ENCODE measurements at regions not wholly inside any gene's neighbourhood (a gene's known extent, or its start where the extent isn't known, plus 50 kb on each side); places are given as distances from the start of the nearest gene placed in this dataset.
A peak's percentile ranks its signal among the peaks of the same experiment; 100 is the strongest.

DNA sequence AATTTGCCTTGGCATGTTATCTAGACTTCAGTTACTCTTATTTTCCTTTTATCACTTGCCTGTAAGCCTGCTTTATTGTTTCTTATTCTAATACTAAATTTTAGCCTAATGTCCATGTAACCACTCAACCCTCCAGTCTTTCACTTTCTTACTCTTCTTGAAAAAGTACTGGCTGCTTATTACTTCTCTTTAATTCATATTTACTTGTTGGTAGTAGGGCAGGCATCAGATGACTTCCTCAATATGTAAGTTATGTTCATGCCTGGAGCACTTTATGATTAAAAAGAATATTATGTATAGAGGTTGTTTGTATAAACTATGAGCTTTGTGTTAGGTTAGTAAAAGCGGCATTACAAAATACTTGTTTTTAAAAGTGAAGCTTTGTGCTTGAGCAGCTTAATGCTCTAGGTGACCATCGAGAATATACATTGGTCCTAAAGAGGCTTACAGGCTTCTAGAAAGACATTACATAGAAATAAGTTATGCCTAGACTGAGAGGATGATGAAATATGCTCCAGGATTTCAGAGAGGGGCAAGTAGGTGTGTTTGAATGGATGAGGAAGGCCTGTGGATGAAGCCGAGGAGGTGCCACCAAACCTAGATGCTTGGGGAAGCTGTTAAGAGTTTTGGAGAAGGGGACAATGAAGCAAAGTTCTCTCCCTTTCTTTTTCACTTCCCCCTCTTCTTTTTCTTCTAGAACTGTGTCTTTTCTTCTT lies 207.1 kb upstream of the HDAC9 start:
- H3K9me3 ChIP-seq (ENCODE audit: low read depth, low read length), result no peaks in the 10 kb centered on the region
- H3K4me3 ChIP-seq (ENCODE audit: low read length), result no peak overlapping the region
- peaks cover 41% of the 10 kb centered on the region for H3K4me1 ChIP-seq (ENCODE audit: insufficient read depth, low read length)
- no peaks in the 10 kb centered on the region for H3K27me3 ChIP-seq (ENCODE audit: insufficient read depth, low read length)

DNA sequence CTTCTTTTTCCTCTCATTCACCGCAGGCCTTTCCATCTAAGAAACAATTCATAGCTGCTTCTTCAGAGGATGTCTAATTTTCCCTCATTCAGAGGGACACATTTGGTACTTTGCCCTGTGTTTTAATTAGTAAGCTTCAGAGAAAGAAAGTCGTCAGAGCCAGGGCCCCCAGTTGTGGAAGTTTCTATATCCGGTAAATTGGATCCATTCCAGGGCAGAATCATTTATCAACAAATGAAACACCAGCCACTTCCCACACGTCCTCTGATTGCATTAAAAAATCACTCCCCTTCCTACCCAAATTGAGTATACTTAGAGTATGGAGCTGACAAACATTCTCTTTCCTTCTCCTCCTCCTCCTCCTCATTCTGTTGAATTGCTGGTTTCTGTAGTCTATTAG lies 205.8 kb upstream of the HDAC9 start:
- Histone ChIP-seq H3K4me1 (ENCODE audit: insufficient read depth, low read length) (peaks cover 53% of the 10 kb centered on the region), H3K27me3 (ENCODE audit: insufficient read depth, low read length) (no peaks in the 10 kb centered on the region), H3K4me3 (ENCODE audit: low read length) (no peak overlapping the region), H3K9me3 (ENCODE audit: low read depth, low read length) (no peaks in the 10 kb centered on the region)

DNA sequence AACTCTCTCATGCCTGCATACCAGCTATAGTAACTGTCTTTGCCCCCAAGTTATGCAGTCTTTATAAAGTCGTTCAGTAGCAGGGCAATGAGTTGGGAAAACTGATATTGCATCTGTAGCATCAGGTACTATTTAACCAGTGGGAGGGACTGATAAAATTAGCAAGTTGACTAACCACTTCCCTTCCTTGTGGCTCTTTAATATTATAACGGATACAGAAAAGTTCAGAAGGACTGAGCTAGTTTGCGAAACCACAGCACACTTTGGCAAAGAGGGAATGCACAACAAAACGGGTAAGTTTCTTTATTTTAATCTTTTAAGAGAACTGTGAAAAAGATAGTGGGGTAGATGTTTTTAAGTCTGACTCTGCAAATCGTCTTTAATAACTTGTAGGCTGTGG lies 205.3 kb upstream of the HDAC9 start:
- peak overlapping the region; percentile 37 for H3K4me3 ChIP-seq (ENCODE audit: low read length)
- peaks cover 57% of the 10 kb centered on the region for H3K4me1 ChIP-seq (ENCODE audit: insufficient read depth, low read length)

DNA sequence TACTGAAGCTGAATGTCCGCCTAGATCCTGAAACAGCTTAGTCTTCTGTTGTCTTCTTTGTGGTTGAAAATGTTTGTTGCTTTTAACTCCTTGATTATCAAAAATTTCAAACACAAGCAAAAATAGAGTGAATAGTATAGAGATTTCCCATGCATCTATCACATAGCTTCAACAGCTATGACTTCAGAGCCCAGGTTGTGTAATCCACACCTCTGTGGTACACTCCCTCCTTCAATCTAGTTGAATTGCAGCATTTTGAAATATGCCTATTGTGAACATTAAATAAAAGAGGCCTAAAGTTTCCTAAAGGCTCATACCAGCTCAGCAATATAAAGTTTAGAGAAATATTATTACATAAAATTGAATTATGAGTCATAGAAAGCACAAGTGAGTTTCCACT lies 204.7 kb upstream of the HDAC9 start:
- peak overlapping the region; percentile 37 for H3K4me3 ChIP-seq (ENCODE audit: low read length)
- peaks cover 62% of the 10 kb centered on the region for H3K4me1 ChIP-seq (ENCODE audit: insufficient read depth, low read length)

More for the DNA sequence above, 205.3 kb upstream of the HDAC9 start:
- Histone ChIP-seq H3K9me3 (ENCODE audit: low read depth, low read length) (no peaks in the 10 kb centered on the region), H3K27me3 (ENCODE audit: insufficient read depth, low read length) (no peaks in the 10 kb centered on the region)

DNA sequence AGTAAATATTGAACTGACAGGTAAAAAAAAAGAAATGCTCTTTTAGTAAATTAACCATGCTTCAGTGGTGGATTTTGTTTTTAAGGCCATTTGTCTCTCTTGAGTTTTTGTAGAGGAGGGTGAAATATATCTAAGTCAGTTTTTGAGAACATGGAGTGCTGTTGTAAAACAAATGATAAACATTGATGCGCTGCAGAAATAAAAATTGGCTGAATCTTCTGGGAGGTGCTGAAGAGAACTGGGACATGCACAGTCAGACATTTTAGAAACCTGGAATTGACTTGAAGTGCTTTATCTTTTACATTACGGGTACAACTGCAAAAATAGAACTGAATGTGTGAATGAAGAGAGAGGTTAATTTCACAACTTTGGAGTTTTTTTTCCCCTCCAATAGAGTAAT lies 203.0 kb upstream of the HDAC9 start:
- Histone ChIP-seq H3K9me3 (ENCODE audit: low read depth, low read length) (no peaks in the 10 kb centered on the region), H3K4me1 (ENCODE audit: insufficient read depth, low read length) (peaks cover 69% of the 10 kb centered on the region), H3K27me3 (ENCODE audit: insufficient read depth, low read length) (no peaks in the 10 kb centered on the region), H3K4me3 (ENCODE audit: low read length) (peak overlapping the region; percentile 20)

More for the DNA sequence above, 204.7 kb upstream of the HDAC9 start:
- Histone ChIP-seq H3K27me3 (ENCODE audit: insufficient read depth, low read length) (no peaks in the 10 kb centered on the region), H3K9me3 (ENCODE audit: low read depth, low read length) (no peaks in the 10 kb centered on the region)

DNA sequence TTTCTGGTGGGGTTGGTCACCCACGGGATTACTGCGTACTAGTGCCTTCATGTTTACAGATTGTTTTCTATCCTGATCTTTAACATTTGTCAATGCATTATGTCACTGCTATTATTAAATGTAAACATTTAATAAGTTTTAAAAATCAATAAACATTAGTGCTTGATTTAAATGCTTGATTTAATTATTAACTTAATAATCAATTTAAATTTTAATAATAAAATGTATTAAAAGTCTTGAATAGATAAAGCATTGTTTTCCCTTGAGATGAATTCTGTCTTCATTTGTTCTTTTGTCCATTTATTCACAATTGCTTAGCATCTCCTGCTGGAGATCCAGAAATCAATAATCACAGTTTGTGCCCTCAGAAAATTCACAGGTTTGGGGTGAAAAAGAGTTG lies 201.8 kb upstream of the HDAC9 start:
- no peak overlapping the region for H3K4me3 ChIP-seq (ENCODE audit: low read length)
- no peaks in the 10 kb centered on the region for H3K27me3 ChIP-seq (ENCODE audit: insufficient read depth, low read length)
- H3K4me1 ChIP-seq (ENCODE audit: insufficient read depth, low read length), result peaks cover 66% of the 10 kb centered on the region
- H3K9me3 ChIP-seq (ENCODE audit: low read depth, low read length), result no peaks in the 10 kb centered on the region

DNA sequence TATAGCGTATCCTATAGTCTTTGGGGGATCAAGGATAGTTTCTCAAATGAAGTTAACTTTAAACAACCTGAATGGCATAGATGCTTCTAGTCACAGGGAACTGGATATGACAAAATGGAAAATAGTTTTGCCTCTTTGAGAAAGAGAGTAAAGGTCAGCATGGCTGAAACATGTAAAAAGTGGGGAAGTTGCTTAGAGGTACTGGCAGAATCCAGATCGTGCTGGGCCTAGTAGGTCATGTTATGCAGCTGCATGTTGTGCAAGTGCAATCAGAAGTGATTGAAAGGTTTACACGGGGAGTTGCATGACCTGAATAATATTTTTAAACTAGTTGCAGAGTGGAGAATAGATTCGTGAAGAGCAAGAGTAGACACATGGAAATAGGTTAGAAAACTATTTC lies 201.1 kb upstream of the HDAC9 start:
- H3K4me3 ChIP-seq (ENCODE audit: low read length), result no peak overlapping the region
- no peaks in the 10 kb centered on the region for H3K9me3 ChIP-seq (ENCODE audit: low read depth, low read length)
- H3K4me1 ChIP-seq (ENCODE audit: insufficient read depth, low read length), result peaks cover 60% of the 10 kb centered on the region
- no peaks in the 10 kb centered on the region for H3K27me3 ChIP-seq (ENCODE audit: insufficient read depth, low read length)

DNA sequence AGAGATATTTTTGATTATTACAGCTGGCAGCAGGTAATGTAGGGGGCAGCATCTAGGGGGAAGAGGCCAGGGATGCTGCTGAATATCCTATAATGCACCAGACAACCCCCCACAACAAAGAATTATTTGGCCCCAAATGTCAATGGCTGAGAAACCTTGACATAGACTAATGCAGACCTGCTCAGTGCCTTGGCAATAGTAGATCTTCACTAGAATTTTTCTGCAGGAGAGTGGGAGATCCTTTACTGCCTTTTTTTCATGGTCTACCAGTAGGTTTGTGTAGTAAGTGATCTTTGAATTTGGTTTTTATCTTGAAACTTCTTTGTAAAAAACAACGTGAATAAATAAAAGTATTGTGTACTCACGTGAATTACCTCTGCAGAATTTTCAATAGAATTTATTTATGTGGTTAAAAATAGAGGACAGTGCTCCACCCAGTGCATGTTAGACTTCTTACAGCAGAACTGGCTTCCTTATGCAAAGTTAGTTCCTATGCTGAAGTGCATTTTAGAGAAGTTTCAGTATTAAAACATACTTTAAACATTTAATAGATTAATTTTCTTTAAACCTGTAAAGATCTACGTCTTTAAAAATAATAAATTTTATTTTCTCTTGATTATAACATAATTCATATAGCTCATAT lies 199.6 kb upstream of the HDAC9 start:
- Histone ChIP-seq H3K4me1 (ENCODE audit: insufficient read depth, low read length) (peaks cover 51% of the 10 kb centered on the region), H3K4me3 (ENCODE audit: low read length) (no peak overlapping the region), H3K9me3 (ENCODE audit: low read depth, low read length) (no peaks in the 10 kb centered on the region), H3K27me3 (ENCODE audit: insufficient read depth, low read length) (no peaks in the 10 kb centered on the region)

DNA sequence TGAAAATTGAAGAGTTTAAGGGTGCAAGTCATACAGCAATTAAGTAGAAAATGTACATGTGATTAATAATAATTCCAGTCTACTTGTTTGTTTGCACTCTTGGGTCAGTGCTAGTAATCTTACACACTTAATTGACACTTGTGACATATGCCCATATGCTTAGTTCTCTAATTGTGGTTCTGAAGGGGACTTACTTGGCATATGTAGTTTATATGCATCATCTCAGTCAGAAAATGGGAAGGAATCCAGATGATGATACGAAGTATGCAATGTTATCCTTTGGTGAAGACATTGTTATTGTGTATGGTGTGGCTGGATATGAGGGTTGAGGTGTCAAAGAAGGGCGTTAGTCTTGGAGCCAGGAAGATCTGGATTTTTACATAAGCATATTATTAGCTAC lies 193.5 kb upstream of the HDAC9 start:
- Histone ChIP-seq H3K27me3 (ENCODE audit: insufficient read depth, low read length) (no peaks in the 10 kb centered on the region), H3K9me3 (ENCODE audit: low read depth, low read length) (no peaks in the 10 kb centered on the region), H3K4me1 (ENCODE audit: insufficient read depth, low read length) (peaks cover 7% of the 10 kb centered on the region), H3K4me3 (ENCODE audit: low read length) (no peak overlapping the region)

DNA sequence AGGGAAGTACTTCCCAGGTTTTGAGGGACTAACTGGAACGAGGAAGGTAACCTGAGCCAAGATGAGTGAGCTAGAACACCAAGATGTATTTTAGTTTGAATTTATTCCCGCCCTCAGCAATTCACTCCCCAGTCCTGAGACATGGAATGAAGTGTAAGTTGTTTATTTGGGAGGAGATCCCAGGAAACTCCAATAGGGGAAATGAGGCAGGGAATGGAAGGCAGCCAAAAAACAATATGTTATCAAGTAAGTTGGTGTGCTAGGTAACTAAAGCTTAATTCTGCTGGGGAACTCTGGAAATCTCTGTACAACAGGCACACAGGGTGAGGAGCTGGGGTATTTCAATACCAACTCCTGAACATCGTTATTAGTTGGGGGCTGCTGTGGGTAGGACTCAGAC lies 189.7 kb upstream of the HDAC9 start:
- Histone ChIP-seq H3K27me3 (ENCODE audit: insufficient read depth, low read length) (no peaks in the 10 kb centered on the region), H3K9me3 (ENCODE audit: low read depth, low read length) (no peaks in the 10 kb centered on the region), H3K4me3 (ENCODE audit: low read length) (no peak overlapping the region), H3K4me1 (ENCODE audit: insufficient read depth, low read length) (peaks cover 12% of the 10 kb centered on the region)

DNA sequence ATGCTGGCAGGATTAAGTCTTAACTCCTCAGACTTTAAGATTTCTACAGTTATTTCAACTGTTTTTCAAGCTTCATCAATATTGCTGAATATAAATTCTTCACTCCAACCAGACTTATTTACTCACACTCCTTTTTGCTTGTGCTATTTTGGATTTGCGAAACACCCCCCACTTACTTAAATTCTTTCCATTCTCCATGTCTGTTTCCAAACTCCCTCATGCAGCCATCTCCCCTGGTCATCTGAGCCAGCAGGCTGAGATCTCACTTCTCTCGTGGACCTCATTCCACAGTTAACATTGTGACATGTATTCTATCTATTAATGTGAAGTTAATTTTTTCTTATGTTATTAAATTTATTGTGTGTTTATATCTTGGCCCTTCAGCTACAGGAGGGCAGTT lies 188.9 kb upstream of the HDAC9 start:
- no peaks in the 10 kb centered on the region for H3K9me3 ChIP-seq (ENCODE audit: low read depth, low read length)
- H3K4me3 ChIP-seq (ENCODE audit: low read length), result no peak overlapping the region
- H3K27me3 ChIP-seq (ENCODE audit: insufficient read depth, low read length), result no peaks in the 10 kb centered on the region
- peaks cover 12% of the 10 kb centered on the region for H3K4me1 ChIP-seq (ENCODE audit: insufficient read depth, low read length)

DNA sequence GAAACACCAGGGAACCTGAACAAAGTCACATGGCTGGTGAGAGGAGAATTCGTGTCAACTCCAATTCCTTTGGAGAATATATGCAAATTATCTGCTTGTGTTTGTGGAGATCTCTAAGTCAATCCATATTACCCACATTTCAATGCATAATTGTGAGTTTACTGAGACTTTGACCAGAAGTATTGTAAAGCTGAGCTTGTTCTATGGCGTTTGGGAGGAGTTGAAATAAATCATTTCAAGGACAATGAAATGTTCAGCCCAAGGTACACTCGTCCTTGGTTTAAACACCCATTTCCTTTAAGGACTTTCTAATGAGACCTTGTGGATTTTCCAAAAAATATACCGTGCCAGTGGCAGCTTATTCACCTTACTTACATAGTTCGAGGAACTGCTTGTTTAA lies 186.6 kb upstream of the HDAC9 start:
- H3K27me3 ChIP-seq (ENCODE audit: insufficient read depth, low read length), result no peaks in the 10 kb centered on the region
- H3K9me3 ChIP-seq (ENCODE audit: low read depth, low read length), result no peaks in the 10 kb centered on the region

DNA sequence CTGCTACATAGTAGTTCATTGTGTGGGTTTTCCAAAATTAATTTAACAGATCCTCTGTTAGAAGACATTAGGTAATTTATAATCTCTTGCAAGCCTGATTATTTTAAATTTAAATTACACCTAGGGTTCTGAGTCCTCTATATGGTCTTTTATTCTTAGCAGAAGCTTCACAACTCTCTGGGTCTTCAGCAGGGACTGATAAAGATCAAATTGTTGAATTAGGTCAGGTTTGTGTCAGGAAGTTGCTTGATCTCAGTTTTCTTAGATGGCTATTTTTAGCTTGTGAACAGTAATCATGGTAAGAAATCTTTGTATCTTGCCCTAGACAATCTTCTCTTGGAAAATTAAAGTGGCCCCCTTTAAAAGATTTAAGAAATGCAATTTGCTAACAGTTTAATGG lies 183.1 kb upstream of the HDAC9 start:
- no peak overlapping the region for H3K4me3 ChIP-seq (ENCODE audit: low read length)
- H3K27me3 ChIP-seq (ENCODE audit: insufficient read depth, low read length), result no peaks in the 10 kb centered on the region
- no peaks in the 10 kb centered on the region for H3K9me3 ChIP-seq (ENCODE audit: low read depth, low read length)
- H3K4me1 ChIP-seq (ENCODE audit: insufficient read depth, low read length), result peaks cover 13% of the 10 kb centered on the region

More for the DNA sequence above, 186.6 kb upstream of the HDAC9 start:
- H3K4me3 ChIP-seq (ENCODE audit: low read length), result no peak overlapping the region
- H3K4me1 ChIP-seq (ENCODE audit: insufficient read depth, low read length), result peaks cover 6% of the 10 kb centered on the region

DNA sequence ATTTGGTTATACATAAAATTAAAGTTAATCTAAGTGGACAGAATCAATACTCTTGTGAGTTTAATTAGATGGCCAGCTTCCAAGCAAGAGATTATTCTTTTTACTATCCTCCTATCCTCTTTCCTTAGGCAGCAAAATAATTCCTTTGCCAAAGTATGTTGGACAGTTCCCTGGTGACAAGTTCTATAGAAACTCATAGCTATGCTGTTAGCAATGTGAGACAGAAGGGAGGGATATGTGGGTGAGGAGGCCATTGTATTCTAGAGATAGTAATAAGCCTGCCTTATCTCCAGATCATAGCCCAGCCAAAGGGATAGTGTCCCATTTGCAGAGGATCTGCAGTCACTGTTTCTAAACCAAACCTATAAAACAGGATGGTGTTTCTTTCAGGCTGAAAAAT lies 181.6 kb upstream of the HDAC9 start:
- Histone ChIP-seq H3K9me3 (ENCODE audit: low read depth, low read length) (no peaks in the 10 kb centered on the region), H3K4me1 (ENCODE audit: insufficient read depth, low read length) (peaks cover 20% of the 10 kb centered on the region), H3K4me3 (ENCODE audit: low read length) (no peak overlapping the region), H3K27me3 (ENCODE audit: insufficient read depth, low read length) (no peaks in the 10 kb centered on the region)

DNA sequence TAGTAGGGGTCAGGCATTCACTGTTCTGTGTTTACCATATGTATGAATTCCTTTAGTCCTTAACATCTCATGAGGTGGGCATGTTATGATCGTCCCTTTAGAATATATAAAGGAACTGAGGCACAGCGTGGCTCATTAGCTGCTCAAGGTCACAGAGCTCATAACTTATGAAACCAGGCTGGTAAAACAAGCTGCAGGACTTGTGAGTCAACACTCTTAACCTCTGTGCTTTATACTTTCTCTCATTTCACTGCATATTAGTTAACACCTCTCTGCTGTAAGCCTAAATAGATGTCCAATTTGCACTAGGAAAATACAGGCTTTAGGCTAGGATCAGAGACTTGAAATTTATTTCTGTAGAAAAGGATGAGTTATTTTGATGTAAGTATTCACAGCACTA lies 180.3 kb upstream of the HDAC9 start:
- Histone ChIP-seq H3K9me3 (ENCODE audit: low read depth, low read length) (no peaks in the 10 kb centered on the region), H3K4me1 (ENCODE audit: insufficient read depth, low read length) (peaks cover 23% of the 10 kb centered on the region), H3K27me3 (ENCODE audit: insufficient read depth, low read length) (no peaks in the 10 kb centered on the region), H3K4me3 (ENCODE audit: low read length) (no peak overlapping the region)

DNA sequence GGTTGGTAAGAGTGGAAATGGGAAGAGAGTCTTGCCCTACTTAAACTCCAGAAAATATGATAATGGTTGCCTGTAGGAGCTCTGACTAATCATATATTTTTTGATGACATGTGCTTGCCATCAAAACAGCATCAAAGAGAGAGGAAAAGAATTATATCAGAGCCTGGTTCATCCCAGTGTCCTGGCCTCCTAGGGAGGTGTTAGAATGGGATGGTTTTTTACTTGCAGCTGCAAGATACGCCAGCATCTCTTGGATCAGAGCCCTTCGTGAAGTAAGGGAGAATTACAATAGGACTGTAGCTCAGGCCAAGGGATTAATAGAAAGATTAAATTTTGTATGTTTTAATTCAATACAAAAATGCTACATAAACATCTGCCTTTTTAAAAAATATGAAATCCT lies 177.6 kb upstream of the HDAC9 start:
- peaks cover 30% of the 10 kb centered on the region for H3K4me1 ChIP-seq (ENCODE audit: insufficient read depth, low read length)
- no peak overlapping the region for H3K4me3 ChIP-seq (ENCODE audit: low read length)
- no peaks in the 10 kb centered on the region for H3K9me3 ChIP-seq (ENCODE audit: low read depth, low read length)
- H3K27me3 ChIP-seq (ENCODE audit: insufficient read depth, low read length), result no peaks in the 10 kb centered on the region
